Kidney (tissue), 13 donors: ENCODE measurements at regions not wholly inside any gene's neighbourhood (a gene's known extent, or its start where the extent isn't known, plus 50 kb on each side); places are given as distances from the start of the nearest gene placed in this dataset.

Experiments used
- DNase-seq, 5 donors: peaks; one replicate each; pipeline ENCODE4 v3.0.0-alpha.2; 2013 to 2020
- FAIRE-seq: peaks from 2 replicates; lab custom pipeline; 2012; peaks lifted over from hg19 to GRCh38; lab: Jason Lieb, UNC
- H3K27ac ChIP-seq, 2 donors: one replicate each; pipeline ENCODE4 v1.7.0; 2013; ENCODE audit warnings: low read depth in 2 of 2, low read length in 2 of 2, inconsistent platforms in 1 of 2
- H3K27me3 ChIP-seq: one replicate; pipeline ENCODE4 v1.7.1; 2013; ENCODE audit warnings: low read length, inconsistent platforms; ENCODE audit not compliant: control insufficient read depth, insufficient read depth
- H3K36me3 ChIP-seq, 3 donors: one replicate each; pipeline versions ENCODE4 v1.7.0 to v1.7.1; 2013; ENCODE audit warnings: low read length in 3 of 3, control low read depth in 1 of 3, inconsistent platforms in 1 of 3; ENCODE audit not compliant: insufficient read depth in 3 of 3, control insufficient read depth in 2 of 3
- H3K4me1 ChIP-seq, 3 donors: one replicate each; pipeline versions ENCODE4 v1.7.0 to v1.7.1; 2013; ENCODE audit warnings: low read length in 3 of 3, inconsistent platforms in 1 of 3, low read depth in 1 of 3; ENCODE audit not compliant: control insufficient read depth in 2 of 3, insufficient read depth in 2 of 3
- H3K4me3 ChIP-seq, 3 donors: one replicate each; pipeline versions ENCODE4 v1.7.0 to v1.8.1; 2013; ENCODE audit warnings: low read length in 3 of 3, control low read depth in 1 of 3, inconsistent platforms in 1 of 3
- H3K9ac ChIP-seq, 3 donors: one replicate each; pipeline versions ENCODE4 v1.7.0 to v1.7.1; 2013; ENCODE audit warnings: low read length in 3 of 3, control low read depth in 1 of 3, inconsistent platforms in 1 of 3
- H3K9me3 ChIP-seq, 3 donors: one replicate each; pipeline versions ENCODE4 v1.7.0 to v1.7.1; 2013; ENCODE audit warnings: low read length in 3 of 3, control low read depth in 1 of 3, inconsistent platforms in 1 of 3; ENCODE audit not compliant: control insufficient read depth in 2 of 3, insufficient read depth in 1 of 3
- CTCF ChIP-seq: IDR thresholded peaks from 3 replicates; pipeline ENCODE4 v1.5.1; 2012; ENCODE audit warnings: mild to moderate bottlenecking, moderate library complexity, borderline replicate concordance; ENCODE audit not compliant: insufficient read depth; ENCODE audit errors: extremely low read depth
- intact Hi-C: fragments of 100-400 bp; cut with DNase I; formaldehyde crosslinking; loops from one replicate; pipeline ENCODE4 v1.11.1; 2022
- donor health status: control.
- donor health status: control.
- donor health status: control.
- donor health status: control.
- donor health status: control.
- donor health status: DM: yes; HTN: yes; CAD: no.
- donor health status: Normal renal cell carcinoma (clear cell type).

GRCh38 chr9:19703702-19704101, 85.1 kb downstream of the SLC24A2 start:
- no peaks in the 10 kb centered on the region for H3K9me3 ChIP-seq
- H3K27me3 ChIP-seq, result no peaks in the 10 kb centered on the region
- DNase-seq, result no peak
- no peak overlapping the region for H3K4me3 ChIP-seq
- TF ChIP-seq CTCF, result no peak
- H3K36me3 ChIP-seq, result no peaks in the 10 kb centered on the region
- intact Hi-C loops, result no loop called here
- no peak overlapping the region for H3K27ac ChIP-seq
- H3K9ac ChIP-seq, result no peak overlapping the region
- H3K4me1 ChIP-seq, result no peaks in the 10 kb centered on the region
- FAIRE-seq, result no peak

- no peak overlapping the region for H3K27ac ChIP-seq
- H3K27me3 ChIP-seq, result no peaks in the 10 kb centered on the region
- no peak overlapping the region for H3K4me3 ChIP-seq
- FAIRE-seq (no peak), DNase-seq (no peak)
- H3K9me3 ChIP-seq, result no peaks in the 10 kb centered on the region
- no peak overlapping the region for H3K9ac ChIP-seq
- TF ChIP-seq CTCF, result no peak
- intact Hi-C loops, result no loop called here
- H3K36me3 ChIP-seq, result no peaks in the 10 kb centered on the region
- no peaks in the 10 kb centered on the region for H3K4me1 ChIP-seq
These were observed 86.8 kb downstream of the SLC24A2 start for GRCh38 chr9:19701991-19702390.

GRCh38 chr9:19701274-19701673, 87.6 kb downstream of the SLC24A2 start:
- peak in 2 of 5 donors; percentile 2 to 3 for DNase-seq
- intact Hi-C loops, result no loop called here

More at GRCh38 chr9:19701274-19701673, 87.6 kb downstream of the SLC24A2 start:
- Histone ChIP-seq H3K27ac (no peak overlapping the region), H3K4me1 (no peaks in the 10 kb centered on the region), H3K27me3 (no peaks in the 10 kb centered on the region), H3K9me3 (no peaks in the 10 kb centered on the region), H3K4me3 (no peak overlapping the region), H3K36me3 (no peaks in the 10 kb centered on the region), H3K9ac (no peak overlapping the region)
- TF ChIP-seq CTCF, result no peak
- no peak for FAIRE-seq
